HCT116 (cell line): ENCODE measurements at regions not wholly inside any gene's neighbourhood (a gene's known extent, or its start where the extent isn't known, plus 50 kb on each side); places are given as distances from the start of the nearest gene placed in this dataset.

Experiments
- EZH2phosphoT487 ChIP-seq: fragments of 200-600 bp; IDR thresholded peaks from 2 replicates; pipeline ENCODE4 v1.6.1; 2018; ENCODE audit warnings: antibody characterized with exemption, borderline replicate concordance
- POLR2A ChIP-seq: IDR thresholded peaks from 2 replicates; pipeline ENCODE4 v1.7.0; 2011; ENCODE audit warnings: borderline replicate concordance; ENCODE audit not compliant: insufficient read depth, insufficient read length; ENCODE audit errors: extremely low read depth
- POLR2AphosphoS5 ChIP-seq: IDR thresholded peaks from 2 replicates; pipeline ENCODE4 v1.6.1; 2011; ENCODE audit warnings: mild to moderate bottlenecking, low read depth, low read length, moderate library complexity
- ZNF274 ChIP-seq: fragments of 200-500 bp; sonication (Bioruptor generic); IDR thresholded peaks from 2 replicates; pipeline ENCODE4 v1.6.1; 2014; ENCODE audit warnings: mild to moderate bottlenecking, low read depth, low read length, inconsistent platforms
- TF ChIP-seq, protein P1 (sequence below), 3 experiments: fragments of 200-600 bp in 1 of 3; sonication (generic) in 1 of 3; IDR thresholded peaks in 2 of 3; conservative IDR thresholded peaks in 1 of 3; 2 replicates each; pipeline ENCODE4 v1.5.1; 2012 to 2017; ENCODE audit warnings: low read depth in 2 of 3, low read length in 2 of 3, antibody characterized with exemption in 1 of 3, borderline replicate concordance in 1 of 3, control low read depth in 1 of 3, mild to moderate bottlenecking in 1 of 3, mixed read lengths in 1 of 3, mixed run types in 1 of 3, moderate library complexity in 1 of 3; ENCODE audit not compliant: insufficient read depth in 1 of 3

DNA sequence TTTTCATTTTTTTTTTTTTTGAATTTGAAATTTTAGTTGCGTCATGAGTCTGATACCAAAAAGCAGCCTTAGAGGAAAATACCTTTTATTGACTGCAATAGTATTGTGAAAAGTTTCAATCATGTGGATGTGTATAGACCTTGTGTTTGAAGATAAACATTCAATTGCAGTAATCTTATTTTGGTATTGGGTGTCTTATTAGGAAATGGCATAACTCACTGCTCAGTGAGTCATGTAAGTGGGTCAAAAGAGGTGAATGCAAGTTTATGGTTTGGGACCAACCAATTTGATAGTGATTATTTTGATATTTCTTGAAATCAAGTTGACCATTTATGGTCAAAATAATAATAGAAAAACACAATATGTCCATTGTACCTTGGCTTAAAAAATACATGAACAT, 627.8 kb upstream of the SLIT2 start:
- TF ChIP-seq ZNF274, result no peak
- no peak for TF ChIP-seq POLR2A
- TF ChIP-seq, protein P1, sequence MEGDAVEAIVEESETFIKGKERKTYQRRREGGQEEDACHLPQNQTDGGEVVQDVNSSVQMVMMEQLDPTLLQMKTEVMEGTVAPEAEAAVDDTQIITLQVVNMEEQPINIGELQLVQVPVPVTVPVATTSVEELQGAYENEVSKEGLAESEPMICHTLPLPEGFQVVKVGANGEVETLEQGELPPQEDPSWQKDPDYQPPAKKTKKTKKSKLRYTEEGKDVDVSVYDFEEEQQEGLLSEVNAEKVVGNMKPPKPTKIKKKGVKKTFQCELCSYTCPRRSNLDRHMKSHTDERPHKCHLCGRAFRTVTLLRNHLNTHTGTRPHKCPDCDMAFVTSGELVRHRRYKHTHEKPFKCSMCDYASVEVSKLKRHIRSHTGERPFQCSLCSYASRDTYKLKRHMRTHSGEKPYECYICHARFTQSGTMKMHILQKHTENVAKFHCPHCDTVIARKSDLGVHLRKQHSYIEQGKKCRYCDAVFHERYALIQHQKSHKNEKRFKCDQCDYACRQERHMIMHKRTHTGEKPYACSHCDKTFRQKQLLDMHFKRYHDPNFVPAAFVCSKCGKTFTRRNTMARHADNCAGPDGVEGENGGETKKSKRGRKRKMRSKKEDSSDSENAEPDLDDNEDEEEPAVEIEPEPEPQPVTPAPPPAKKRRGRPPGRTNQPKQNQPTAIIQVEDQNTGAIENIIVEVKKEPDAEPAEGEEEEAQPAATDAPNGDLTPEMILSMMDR (IDR thresholded peaks at IDR 0.05 in 2 of 3, conservative IDR thresholded peaks at IDR 0.05 in 1 of 3; ENCODE audit: borderline replicate concordance in 1 of 3, insufficient read depth in 1 of 3, low read depth in 2 of 3, low read length in 2 of 3), result no peak
- no peak for TF ChIP-seq EZH2phosphoT487
- no peak for TF ChIP-seq POLR2AphosphoS5
